SK-N-SH treated with all-trans-retinoic acid at 6 μM for 48 hours (cell line): ENCODE measurements at regions not wholly inside any gene's neighbourhood (a gene's known extent, or its start where the extent isn't known, plus 50 kb on each side); places are given as distances from the start of the nearest gene placed in this dataset.

Source experiments
- ARNTL ChIP-seq: fragments of 450-650 bp; formaldehyde crosslinking; IDR thresholded peaks from 2 replicates; pipeline ENCODE4 v1.5.0; 2020; ENCODE audit warnings: low read depth, mild to moderate bottlenecking, moderate library complexity, borderline replicate concordance
- BACH2 ChIP-seq: fragments of 250-450 bp; sonication (Bioruptor Pico); IDR thresholded peaks from 2 replicates; pipeline ENCODE4 v1.9.0; 2021; ENCODE audit warnings: mild to moderate bottlenecking, borderline replicate concordance
- CSDC2 ChIP-seq: fragments of 250-450 bp; sonication (Bioruptor Pico); IDR thresholded peaks from 2 replicates; pipeline ENCODE4 v1.5.0; 2020; ENCODE audit warnings: mild to moderate bottlenecking, moderate library complexity
- RARB ChIP-seq: fragments of 250-450 bp; sonication (Bioruptor Pico); IDR thresholded peaks from 2 replicates; pipeline ENCODE4 v1.8.0; 2021; ENCODE audit warnings: mild to moderate bottlenecking, moderate library complexity
- TCF4 ChIP-seq: fragments of 250-450 bp; sonication (Bioruptor Pico); IDR thresholded peaks from 2 replicates; pipeline ENCODE4 v1.8.0; 2021; ENCODE audit warnings: mild to moderate bottlenecking, moderate library complexity, borderline replicate concordance
- ZC3H10 ChIP-seq: fragments of 250-450 bp; sonication (Bioruptor Pico); IDR thresholded peaks from 2 replicates; pipeline ENCODE4 v1.5.1; 2021; ENCODE audit warnings: mild to moderate bottlenecking, moderate library complexity
- ZFP3 ChIP-seq: fragments of 250-450 bp; sonication (Bioruptor Pico); IDR thresholded peaks from 2 replicates; pipeline ENCODE4 v1.5.0; 2020; ENCODE audit warnings: mild to moderate bottlenecking, moderate library complexity
- ZNF70 ChIP-seq: fragments of 450-650 bp; formaldehyde crosslinking; IDR thresholded peaks from 2 replicates; pipeline ENCODE4 v1.5.0; 2020; ENCODE audit warnings: mild to moderate bottlenecking, moderate library complexity
- TF ChIP-seq, protein P1 (sequence below): fragments of 250-450 bp; sonication (Bioruptor Pico); IDR thresholded peaks from 2 replicates; pipeline ENCODE4 v1.8.0; 2021; ENCODE audit warnings: low read depth, mild to moderate bottlenecking, moderate library complexity, borderline replicate concordance
- TF ChIP-seq, protein P2 (sequence below): fragments of 250-450 bp; sonication (Bioruptor Pico); IDR thresholded peaks from 2 replicates; pipeline ENCODE4 v1.5.1; 2021; ENCODE audit warnings: mild to moderate bottlenecking, moderate library complexity
- TF ChIP-seq, protein P3 (sequence below): fragments of 250-450 bp; sonication (Bioruptor Pico); IDR thresholded peaks from 2 replicates; pipeline ENCODE4 v1.8.0; 2020; ENCODE audit warnings: mild to moderate bottlenecking, moderate library complexity, borderline replicate concordance

DNA sequence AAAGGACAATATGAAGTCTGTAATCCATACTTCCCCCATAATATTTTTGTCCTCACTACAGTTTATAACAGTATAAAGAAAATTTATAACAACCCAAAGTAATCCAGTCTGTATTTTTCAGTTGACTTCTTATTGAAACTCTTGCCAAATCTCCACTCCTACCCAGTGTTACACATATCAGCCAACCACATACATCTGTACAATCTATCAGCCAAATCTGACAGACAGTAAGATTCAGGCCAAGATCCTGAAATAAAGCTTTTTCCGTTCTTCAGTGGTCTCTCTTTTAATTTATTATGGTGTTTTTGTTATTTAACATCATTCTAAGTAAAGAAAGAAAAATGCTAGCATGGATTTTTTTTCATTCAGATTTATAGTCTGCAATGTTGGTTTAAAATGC is 2370.9 kb upstream of the RAG2 start:
- TF ChIP-seq ARNTL (CRISPR knock-in tag) (no peak), ZFP3 (no peak), RARB (CRISPR knock-in tag) (no peak), CSDC2 (no peak), ZNF70 (CRISPR knock-in tag) (no peak), ZC3H10 (CRISPR knock-in tag) (no peak), TCF4 (CRISPR knock-in tag) (no peak), BACH2 (CRISPR knock-in tag) (no peak)
- TF ChIP-seq, protein P1, sequence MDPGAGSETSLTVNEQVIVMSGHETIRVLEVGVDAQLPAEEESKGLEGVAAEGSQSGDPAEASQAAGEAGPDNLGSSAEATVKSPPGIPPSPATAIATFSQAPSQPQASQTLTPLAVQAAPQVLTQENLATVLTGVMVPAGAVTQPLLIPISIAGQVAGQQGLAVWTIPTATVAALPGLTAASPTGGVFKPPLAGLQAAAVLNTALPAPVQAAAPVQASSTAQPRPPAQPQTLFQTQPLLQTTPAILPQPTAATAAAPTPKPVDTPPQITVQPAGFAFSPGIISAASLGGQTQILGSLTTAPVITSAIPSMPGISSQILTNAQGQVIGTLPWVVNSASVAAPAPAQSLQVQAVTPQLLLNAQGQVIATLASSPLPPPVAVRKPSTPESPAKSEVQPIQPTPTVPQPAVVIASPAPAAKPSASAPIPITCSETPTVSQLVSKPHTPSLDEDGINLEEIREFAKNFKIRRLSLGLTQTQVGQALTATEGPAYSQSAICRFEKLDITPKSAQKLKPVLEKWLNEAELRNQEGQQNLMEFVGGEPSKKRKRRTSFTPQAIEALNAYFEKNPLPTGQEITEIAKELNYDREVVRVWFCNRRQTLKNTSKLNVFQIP (CRISPR knock-in tag): no peak
- TF ChIP-seq, protein P2, sequence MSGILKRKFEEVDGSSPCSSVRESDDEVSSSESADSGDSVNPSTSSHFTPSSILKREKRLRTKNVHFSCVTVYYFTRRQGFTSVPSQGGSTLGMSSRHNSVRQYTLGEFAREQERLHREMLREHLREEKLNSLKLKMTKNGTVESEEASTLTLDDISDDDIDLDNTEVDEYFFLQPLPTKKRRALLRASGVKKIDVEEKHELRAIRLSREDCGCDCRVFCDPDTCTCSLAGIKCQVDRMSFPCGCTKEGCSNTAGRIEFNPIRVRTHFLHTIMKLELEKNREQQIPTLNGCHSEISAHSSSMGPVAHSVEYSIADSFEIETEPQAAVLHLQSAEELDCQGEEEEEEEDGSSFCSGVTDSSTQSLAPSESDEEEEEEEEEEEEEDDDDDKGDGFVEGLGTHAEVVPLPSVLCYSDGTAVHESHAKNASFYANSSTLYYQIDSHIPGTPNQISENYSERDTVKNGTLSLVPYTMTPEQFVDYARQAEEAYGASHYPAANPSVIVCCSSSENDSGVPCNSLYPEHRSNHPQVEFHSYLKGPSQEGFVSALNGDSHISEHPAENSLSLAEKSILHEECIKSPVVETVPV: no peak
- TF ChIP-seq, protein P3, sequence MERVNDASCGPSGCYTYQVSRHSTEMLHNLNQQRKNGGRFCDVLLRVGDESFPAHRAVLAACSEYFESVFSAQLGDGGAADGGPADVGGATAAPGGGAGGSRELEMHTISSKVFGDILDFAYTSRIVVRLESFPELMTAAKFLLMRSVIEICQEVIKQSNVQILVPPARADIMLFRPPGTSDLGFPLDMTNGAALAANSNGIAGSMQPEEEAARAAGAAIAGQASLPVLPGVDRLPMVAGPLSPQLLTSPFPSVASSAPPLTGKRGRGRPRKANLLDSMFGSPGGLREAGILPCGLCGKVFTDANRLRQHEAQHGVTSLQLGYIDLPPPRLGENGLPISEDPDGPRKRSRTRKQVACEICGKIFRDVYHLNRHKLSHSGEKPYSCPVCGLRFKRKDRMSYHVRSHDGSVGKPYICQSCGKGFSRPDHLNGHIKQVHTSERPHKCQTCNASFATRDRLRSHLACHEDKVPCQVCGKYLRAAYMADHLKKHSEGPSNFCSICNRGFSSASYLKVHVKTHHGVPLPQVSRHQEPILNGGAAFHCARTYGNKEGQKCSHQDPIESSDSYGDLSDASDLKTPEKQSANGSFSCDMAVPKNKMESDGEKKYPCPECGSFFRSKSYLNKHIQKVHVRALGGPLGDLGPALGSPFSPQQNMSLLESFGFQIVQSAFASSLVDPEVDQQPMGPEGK (CRISPR knock-in tag): no peak
